ENCODE measurements at regions not wholly inside any gene's neighbourhood (a gene's known extent, or its start where the extent isn't known, plus 50 kb on each side); places are given as distances from the start of the nearest gene placed in this dataset.

- no peaks in the 10 kb centered on the region for H3K9me3 ChIP-seq (replicated peaks; ENCODE audit: control insufficient read depth, insufficient read depth, low read depth, low read length)
- TF ChIP-seq TFAM (CRISPR knock-in tag; conservative IDR thresholded peaks at IDR 0.05), result no peak
- no peak for TF ChIP-seq FUS (optimal IDR thresholded peaks at IDR 0.05; ENCODE audit: low read depth, low read length)
- TF ChIP-seq ARID3B (CRISPR knock-in tag; IDR thresholded peaks at IDR 0.05; ENCODE audit: borderline replicate concordance), result no peak
- no peak for TF ChIP-seq MGA (IDR thresholded peaks at IDR 0.05)
- no peak for TF ChIP-seq FOXO4 (CRISPR knock-in tag; IDR thresholded peaks at IDR 0.05)
- TF ChIP-seq ZBTB2 (IDR thresholded peaks at IDR 0.05), result no peak
- TF ChIP-seq HMGN3 (IDR thresholded peaks at IDR 0.05; ENCODE audit: borderline replicate concordance, extremely low read depth, insufficient read length, low read depth, low read length), result no peak
Measured at GRCh38 chr14:53881921-53882320, 74.7 kb downstream of the BMP4 start.

More at GRCh38 chr14:53881921-53882320, 74.7 kb downstream of the BMP4 start:
- H3K27me3 ChIP-seq (ENCODE audit: control insufficient read depth in 2 of 2, insufficient read depth in 2 of 2, low read length in 2 of 2), result no peaks in the 10 kb centered on the region
- no peak overlapping the region for H3K4me2 ChIP-seq (ENCODE audit: insufficient read depth, low read length)
- H3K9me1 ChIP-seq (ENCODE audit: control insufficient read depth, insufficient read depth, low read length), result no peaks in the 10 kb centered on the region
- DNase-seq (ENCODE audit: extremely low read depth in 1 of 4, low spot score in 3 of 4) (no peak), ATAC-seq (no peak), FAIRE-seq (no peak)
- in situ Hi-C loops (cut with MboI) (no loop called here), intact Hi-C loops (cut with micrococcal nuclease) (no loop called here)
- no peaks in the 10 kb centered on the region for H3K79me2 ChIP-seq (ENCODE audit: control insufficient read depth, insufficient read depth, low read length)
- H3K36me3 ChIP-seq (ENCODE audit: control insufficient read depth, insufficient read depth, low read length), result no peaks in the 10 kb centered on the region
- no peaks in the 10 kb centered on the region for H4K20me1 ChIP-seq (replicated peaks; ENCODE audit: control insufficient read depth, insufficient read depth, low read length)
- CTCF ChIA-PET (ENCODE audit: low intra/inter-chr PET ratio), result no interaction called here
- no peak overlapping the region for H3K4me3 ChIP-seq
- no TSS peak for BruUV-seq (replicated peaks)
- 0% methylated on average over 5 of the region's 5 CpGs for WGBS (ENCODE audit: insufficient coverage, low coverage, missing lambda C conversion rate)
- no peak overlapping the region for H3K9ac ChIP-seq (ENCODE audit: insufficient read depth in 1 of 2, low read depth in 2 of 2, low read length in 2 of 2)
- no peaks in the 10 kb centered on the region for H3K4me1 ChIP-seq (replicated peaks in 1 of 2; ENCODE audit: control insufficient read depth in 2 of 2, insufficient read depth in 2 of 2, low read length in 2 of 2)
- no peak overlapping the region for H3K27ac ChIP-seq (ENCODE audit: extremely low read depth, low read depth, low read length)
- no peak overlapping the region for H2AFZ ChIP-seq (ENCODE audit: low read depth, low read length)
- POLR2A ChIA-PET, result no interaction called here
